Osteoblast (primary cell): ENCODE measurements at regions not wholly inside any gene's neighbourhood (a gene's known extent, or its start where the extent isn't known, plus 50 kb on each side); places are given as distances from the start of the nearest gene placed in this dataset.

Experiments
- DNase-seq: peaks from one replicate; pipeline ENCODE4 v3.0.0; 2011; ENCODE audit warnings: low spot score, mixed read lengths; ENCODE audit not compliant: insufficient read length; ENCODE audit errors: missing footprints
- H2AFZ ChIP-seq: 2 replicates; pipeline ENCODE4 v1.6.0; 2011; ENCODE audit warnings: mild to moderate bottlenecking, low read length
- H3K27ac ChIP-seq: 2 replicates; pipeline ENCODE4 v1.5.1; 2011; ENCODE audit warnings: mild to moderate bottlenecking, low read depth, low read length, moderate library complexity
- H3K27me3 ChIP-seq: 2 replicates; pipeline ENCODE4 v1.6.0; 2012; ENCODE audit warnings: mild to moderate bottlenecking, control low read depth, inconsistent platforms, low read length, moderate library complexity; ENCODE audit not compliant: insufficient read depth
- H3K36me3 ChIP-seq: 2 replicates; pipeline ENCODE4 v1.5.1; 2011; ENCODE audit warnings: mild to moderate bottlenecking, low read length, control low read depth, moderate library complexity; ENCODE audit not compliant: insufficient read depth
- H3K4me1 ChIP-seq: 2 replicates; pipeline ENCODE4 v1.5.1; 2011; ENCODE audit warnings: mild to moderate bottlenecking, low read length, control low read depth, moderate library complexity; ENCODE audit not compliant: insufficient read depth
- H3K4me2 ChIP-seq: 2 replicates; pipeline ENCODE4 v1.6.0; 2011; ENCODE audit warnings: mild to moderate bottlenecking, low read length; ENCODE audit not compliant: insufficient read depth
- H3K4me3 ChIP-seq: fragments of 200-600 bp; sonication (generic); 3 replicates; pipeline ENCODE4 v1.5.1; 2012; ENCODE audit warnings: mild to moderate bottlenecking, low read length, inconsistent platforms; ENCODE audit not compliant: insufficient read depth
- H3K79me2 ChIP-seq: 2 replicates; pipeline ENCODE4 v1.6.0; 2012; ENCODE audit warnings: mild to moderate bottlenecking, low read length, control low read depth, inconsistent platforms; ENCODE audit not compliant: insufficient read depth
- H3K9me3 ChIP-seq: 2 replicates; pipeline ENCODE4 v1.5.1; 2011; ENCODE audit warnings: low read depth, low read length, control low read depth
- H4K20me1 ChIP-seq: 2 replicates; pipeline ENCODE4 v1.6.0; 2012; ENCODE audit warnings: mild to moderate bottlenecking, low read length, control low read depth; ENCODE audit not compliant: insufficient read depth
- TF ChIP-seq, protein P1 (sequence below): IDR thresholded peaks from 2 replicates; pipeline ENCODE4 v1.5.1; 2011; ENCODE audit warnings: mild to moderate bottlenecking, low read depth, low read length, moderate library complexity; ENCODE audit errors: extremely low read depth

DNA sequence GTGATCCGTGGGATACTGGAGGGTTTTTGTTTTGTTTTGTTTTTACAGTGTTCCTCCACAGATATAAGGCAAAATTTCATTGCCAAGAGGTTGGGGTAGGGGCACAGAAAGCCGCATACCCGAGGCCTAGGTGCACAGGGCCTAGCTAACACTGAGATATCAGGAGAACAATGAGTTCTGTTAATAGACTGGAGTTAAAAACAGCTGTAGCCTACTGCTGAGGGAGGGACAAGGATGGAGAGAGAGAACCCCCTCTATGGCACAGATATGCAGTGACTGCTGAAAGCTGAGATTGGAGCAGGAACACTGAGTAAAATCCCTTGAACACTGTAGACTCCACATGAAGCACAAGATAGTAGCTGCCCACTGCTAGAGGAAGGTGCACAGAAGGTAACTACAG is 53.1 kb upstream of the MAP3K13 start:
- Histone ChIP-seq H4K20me1 (peaks cover 4% of the 10 kb centered on the region), H3K27me3 (no peaks in the 10 kb centered on the region), H3K9me3 (no peaks in the 10 kb centered on the region), H3K27ac (no peak overlapping the region), H3K4me2 (no peak overlapping the region), H3K79me2 (no peaks in the 10 kb centered on the region), H3K4me3 (no peak overlapping the region), H2AFZ (no peak overlapping the region), H3K36me3 (peaks cover 3% of the 10 kb centered on the region), H3K4me1 (no peaks in the 10 kb centered on the region)
- TF ChIP-seq, protein P1, sequence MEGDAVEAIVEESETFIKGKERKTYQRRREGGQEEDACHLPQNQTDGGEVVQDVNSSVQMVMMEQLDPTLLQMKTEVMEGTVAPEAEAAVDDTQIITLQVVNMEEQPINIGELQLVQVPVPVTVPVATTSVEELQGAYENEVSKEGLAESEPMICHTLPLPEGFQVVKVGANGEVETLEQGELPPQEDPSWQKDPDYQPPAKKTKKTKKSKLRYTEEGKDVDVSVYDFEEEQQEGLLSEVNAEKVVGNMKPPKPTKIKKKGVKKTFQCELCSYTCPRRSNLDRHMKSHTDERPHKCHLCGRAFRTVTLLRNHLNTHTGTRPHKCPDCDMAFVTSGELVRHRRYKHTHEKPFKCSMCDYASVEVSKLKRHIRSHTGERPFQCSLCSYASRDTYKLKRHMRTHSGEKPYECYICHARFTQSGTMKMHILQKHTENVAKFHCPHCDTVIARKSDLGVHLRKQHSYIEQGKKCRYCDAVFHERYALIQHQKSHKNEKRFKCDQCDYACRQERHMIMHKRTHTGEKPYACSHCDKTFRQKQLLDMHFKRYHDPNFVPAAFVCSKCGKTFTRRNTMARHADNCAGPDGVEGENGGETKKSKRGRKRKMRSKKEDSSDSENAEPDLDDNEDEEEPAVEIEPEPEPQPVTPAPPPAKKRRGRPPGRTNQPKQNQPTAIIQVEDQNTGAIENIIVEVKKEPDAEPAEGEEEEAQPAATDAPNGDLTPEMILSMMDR: no peak
- no peak for DNase-seq

DNA sequence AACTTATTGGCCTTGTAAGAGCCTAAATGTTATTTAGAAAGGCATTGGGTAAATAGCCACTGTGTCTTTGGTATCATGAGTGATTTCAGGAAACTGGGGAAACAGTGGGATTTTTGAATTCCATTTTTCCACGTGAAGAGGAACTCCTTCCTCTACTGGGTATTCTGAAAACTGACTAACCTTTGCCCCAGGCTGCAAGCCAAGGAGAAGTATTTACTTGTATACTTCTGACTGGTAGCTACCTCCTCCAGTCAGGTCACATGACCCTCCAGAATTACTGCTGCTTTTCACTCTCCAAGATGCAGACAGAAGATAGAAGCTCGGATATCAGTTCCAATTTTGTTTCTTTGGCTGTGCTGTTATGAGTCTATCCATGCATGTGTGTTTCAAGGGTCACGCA is 50.9 kb upstream of the MAP3K13 start:
- Histone ChIP-seq H2AFZ (no peak overlapping the region), H3K4me2 (no peak overlapping the region), H3K27me3 (no peaks in the 10 kb centered on the region), H3K27ac (no peak overlapping the region), H3K9me3 (no peaks in the 10 kb centered on the region), H3K36me3 (peaks cover 3% of the 10 kb centered on the region), H3K79me2 (no peaks in the 10 kb centered on the region), H3K4me1 (peaks cover 5% of the 10 kb centered on the region), H4K20me1 (peaks cover 4% of the 10 kb centered on the region), H3K4me3 (no peak overlapping the region)
- DNase-seq: no peak
- TF ChIP-seq, protein P1: no peak
